DMS 273 (cell line): ENCODE measurements at regions not wholly inside any gene's neighbourhood (a gene's known extent, or its start where the extent isn't known, plus 50 kb on each side); places are given as distances from the start of the nearest gene placed in this dataset.
A peak's percentile ranks its signal among the peaks of the same experiment; 100 is the strongest.

Experiments used
- DNase-seq: peaks from one replicate; lab custom pipeline; 2025; ENCODE audit not compliant: unreplicated experiment; lab: John Stamatoyannopoulos, UW

DNA sequence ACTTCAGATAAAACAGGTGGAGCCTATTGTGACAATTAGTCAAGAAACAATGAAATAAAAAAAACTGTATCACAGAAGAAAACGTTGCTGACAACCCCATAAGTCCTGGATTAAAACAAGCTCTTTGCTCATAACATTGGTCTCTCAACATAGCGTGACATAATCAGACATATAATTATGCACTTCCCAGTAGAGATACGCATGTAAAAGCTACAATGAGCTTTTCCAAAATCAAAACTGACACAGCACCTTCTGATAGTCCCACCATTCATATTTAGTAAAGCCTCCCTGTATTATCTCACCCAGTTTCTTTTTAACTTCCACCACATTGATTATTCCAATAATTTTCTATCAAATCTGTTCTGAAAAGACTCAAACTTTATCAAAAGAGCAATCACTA lies 372.1 kb upstream of the SMIM31 start:
- DNase-seq = no peak

- no peak for DNase-seq
These were observed 370.9 kb upstream of the SMIM31 start for GRCh38 chr4:164383058-164383357.

- peak; percentile 57 for DNase-seq
These were observed 370.3 kb upstream of the SMIM31 start for GRCh38 chr4:164383358-164384220.

- no peak for DNase-seq
These were observed 369.5 kb upstream of the SMIM31 start for GRCh38 chr4:164384416-164384815.

DNA sequence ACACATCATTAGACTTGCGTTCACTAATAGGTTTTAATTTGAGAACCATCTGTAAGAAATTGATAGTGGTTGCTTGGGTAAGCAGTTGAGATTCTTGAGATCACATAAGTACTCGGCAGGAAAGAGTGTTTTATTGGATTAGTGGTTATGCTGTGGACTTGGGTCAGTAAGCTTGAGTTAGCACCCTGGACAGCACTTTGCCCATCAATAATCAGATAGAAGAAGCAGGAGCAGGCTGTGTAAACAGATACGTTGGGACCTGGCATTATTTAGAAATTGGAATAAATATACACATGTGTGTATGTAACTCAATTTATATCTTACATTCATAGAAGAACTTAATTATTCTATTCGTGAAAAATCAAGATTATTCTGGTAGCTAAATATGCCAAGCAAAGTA lies 357.5 kb upstream of the SMIM31 start:
- DNase-seq = no peak

GRCh38 chr4:164402554-164402953 lies 351.4 kb upstream of the SMIM31 start:
- DNase-seq = no peak

DNA sequence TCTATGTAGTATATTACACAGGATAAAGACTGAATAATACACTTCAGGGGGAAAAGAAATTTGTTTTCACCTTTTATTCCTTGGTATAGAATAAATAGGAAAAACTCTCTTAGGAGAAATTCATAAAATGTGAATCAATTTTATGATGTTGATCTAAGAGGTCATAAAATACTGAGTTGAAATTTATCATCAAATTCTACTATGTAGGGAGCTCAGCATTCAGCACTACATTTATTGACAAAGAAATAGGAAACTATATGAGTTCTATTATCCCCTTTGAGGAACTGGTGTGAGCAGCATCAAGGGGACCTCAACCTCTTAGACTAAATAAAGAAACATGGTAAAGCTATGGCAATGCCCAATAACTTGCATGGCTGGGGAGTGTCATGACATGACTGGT lies 348.2 kb upstream of the SMIM31 start:
- no peak for DNase-seq

- no peak for DNase-seq
These were observed 345.1 kb upstream of the SMIM31 start for GRCh38 chr4:164408831-164409230.

DNA sequence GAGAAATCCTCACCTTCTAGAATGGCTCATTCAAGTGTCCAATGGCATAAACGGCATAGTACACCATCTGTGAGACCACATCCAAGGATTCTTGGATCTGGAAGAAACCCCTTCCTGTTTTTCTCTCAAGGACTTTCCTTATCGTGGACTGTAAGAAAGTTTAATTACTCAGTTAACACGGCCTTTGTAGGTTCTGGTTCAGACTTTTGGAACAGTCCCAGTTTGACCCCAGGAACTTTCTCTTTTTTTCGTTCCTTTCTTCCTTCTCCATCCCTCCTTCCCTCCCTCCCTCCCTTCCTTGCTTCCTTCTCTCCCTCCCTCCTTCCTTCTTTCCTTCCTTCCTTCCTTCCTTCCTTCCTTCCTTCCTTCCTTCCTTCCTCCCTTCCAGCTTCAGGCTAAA lies 343.5 kb upstream of the SMIM31 start:
- no peak for DNase-seq

DNA sequence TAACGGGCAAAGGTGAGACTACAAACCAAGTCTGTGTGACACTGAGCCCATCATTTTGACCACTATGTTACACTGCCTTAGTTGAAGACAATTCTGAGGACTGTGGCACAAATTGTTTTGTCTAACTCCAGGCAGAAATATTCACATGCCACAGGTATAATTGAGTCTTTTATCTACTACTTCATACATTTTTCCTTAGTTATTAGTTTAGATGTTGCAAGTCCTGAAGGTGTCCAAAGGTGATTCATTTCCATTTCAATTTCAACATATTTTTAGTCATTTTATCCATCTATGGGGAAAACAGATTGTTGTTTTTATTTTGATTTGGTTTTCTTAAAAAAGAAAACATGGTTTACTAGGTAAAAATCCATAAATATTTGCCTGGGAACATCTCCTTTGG lies 341.7 kb upstream of the SMIM31 start:
- DNase-seq = no peak

DNA sequence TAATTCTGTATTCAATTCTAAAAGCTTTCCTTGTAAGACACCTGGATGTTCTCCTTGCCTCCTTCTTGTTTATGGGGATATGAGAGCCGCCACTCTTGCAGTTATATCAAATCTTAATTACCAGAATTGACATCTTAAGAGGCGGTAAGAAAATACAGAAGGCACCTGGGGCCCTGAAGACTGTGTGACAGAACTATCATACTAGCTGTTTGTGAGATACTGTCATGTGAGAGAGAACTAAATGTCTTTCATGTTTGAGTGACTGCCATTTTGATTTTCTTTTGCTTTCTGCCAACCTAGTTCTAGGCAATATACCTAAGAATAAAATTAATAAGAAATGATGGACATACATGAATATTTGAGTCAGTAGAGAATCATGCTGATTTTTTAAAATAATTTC lies 340.2 kb upstream of the SMIM31 start:
- no peak for DNase-seq

DNA sequence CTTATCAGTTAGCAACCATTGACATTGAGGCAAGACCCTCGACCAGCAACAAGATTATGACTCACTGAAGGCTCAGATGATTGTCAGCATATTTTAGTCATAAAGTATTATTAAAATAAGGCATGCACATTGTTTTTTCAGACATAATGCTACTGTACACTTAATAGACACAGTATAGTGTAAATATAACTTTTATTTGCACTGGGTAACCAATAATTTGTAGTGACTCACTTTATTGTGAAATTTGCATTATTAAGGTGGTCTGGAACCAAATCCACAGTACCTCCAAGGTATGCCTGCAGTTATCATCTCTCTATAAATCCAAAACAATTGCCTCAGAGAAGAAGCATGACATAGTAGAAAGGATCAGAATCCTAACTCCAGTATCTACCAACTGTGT lies 330.1 kb upstream of the SMIM31 start:
- DNase-seq = no peak

DNA sequence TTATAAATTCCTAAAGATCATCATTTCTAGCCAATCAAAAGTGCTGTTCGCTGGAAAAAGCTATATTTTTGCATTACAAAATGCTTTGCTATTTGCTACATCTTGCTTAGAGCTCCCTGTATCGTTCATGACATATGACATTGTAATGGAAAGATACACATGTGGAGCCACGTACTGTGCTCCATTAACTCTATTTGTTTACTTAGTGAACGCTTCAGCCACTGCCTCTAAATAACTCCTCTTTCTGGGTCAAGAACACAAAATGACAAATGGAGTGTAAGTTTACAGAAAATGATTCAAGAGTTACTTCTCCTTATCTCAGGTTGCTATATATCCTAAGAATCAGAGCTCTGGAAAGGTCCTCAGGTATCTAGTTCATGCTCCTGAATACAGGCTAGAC lies 329.1 kb upstream of the SMIM31 start:
- no peak for DNase-seq

DNA sequence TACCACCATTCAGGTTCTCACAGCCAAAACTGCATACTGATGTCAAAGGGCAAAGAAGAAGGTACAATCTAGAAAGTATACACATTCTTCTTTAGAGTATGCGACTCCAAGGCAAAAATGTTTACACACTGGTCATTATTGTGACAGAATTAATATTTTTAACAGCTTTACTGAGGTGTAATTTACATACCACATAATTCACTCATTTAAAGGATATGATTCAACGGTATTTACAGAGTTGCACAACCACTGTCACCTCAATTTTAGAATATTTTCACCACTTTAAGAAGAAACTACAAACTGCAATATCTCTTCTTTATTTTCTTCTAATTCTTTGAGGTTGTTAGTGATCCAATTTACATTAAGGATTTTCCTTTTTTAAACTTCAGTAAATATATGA lies 325.4 kb upstream of the SMIM31 start:
- no peak for DNase-seq

DNA sequence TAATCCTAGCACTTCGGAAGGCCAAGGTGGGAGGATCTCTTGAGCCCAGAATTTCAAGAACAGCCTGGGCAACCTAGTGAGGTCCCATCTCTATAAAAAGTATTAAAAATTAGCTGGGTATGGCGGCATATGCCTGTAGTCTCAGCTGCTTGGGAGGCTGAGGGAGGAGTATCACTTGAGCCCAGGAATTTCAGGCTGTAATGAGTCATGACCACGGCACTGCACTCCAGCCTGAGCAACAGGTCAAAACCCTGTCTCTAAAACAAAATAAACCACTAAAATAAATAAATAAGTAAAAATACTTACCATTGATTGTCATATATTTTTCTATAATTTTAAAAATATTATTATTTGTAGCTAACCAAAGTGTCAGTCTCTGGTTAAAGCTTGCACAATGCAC lies 315.6 kb upstream of the SMIM31 start:
- no peak for DNase-seq

GRCh38 chr4:164439037-164439436 lies 314.9 kb upstream of the SMIM31 start:
- no peak for DNase-seq

DNA sequence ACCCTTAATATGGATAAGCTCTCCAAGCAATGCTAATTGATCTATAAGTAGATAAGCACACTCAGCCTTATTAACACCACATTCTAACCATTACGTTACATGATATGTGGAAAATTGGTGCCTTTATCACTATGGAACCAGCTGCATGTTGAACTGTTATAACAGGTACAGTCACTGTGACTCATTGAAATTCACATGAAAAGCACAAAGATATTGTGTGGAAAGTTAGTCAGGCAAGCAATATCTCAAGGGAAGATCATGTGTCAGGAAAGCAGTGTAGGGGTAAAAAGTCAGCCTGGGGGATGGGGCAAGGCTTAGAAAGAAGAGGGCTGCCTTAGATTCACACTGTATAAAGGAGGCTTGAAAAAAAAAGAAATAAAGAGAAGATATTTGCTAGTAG lies 313.7 kb upstream of the SMIM31 start:
- no peak for DNase-seq

- no peak for DNase-seq
These were observed 312.8 kb upstream of the SMIM31 start for GRCh38 chr4:164441109-164441508.

DNA sequence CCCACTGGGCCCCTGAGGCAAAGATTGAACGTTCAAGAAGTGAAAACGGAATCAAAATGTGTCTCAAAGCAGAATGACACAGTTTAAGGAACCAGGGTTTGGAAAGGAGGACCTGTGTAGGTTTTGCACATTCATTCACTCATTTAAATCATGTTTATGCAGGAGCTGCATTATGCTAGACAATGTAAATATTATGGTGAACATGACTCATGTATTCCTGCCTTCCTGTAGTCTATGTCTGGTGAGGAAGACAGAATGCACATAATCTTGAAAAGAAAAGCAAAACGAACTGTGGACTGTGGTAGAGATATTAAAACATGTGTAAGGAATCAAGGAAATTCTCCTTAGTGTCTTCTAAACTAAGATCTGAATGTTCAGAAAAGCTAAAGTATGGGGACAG lies 311.8 kb upstream of the SMIM31 start:
- DNase-seq = no peak

GRCh38 chr4:164446516-164446915 lies 307.4 kb upstream of the SMIM31 start:
- DNase-seq = no peak

DNA sequence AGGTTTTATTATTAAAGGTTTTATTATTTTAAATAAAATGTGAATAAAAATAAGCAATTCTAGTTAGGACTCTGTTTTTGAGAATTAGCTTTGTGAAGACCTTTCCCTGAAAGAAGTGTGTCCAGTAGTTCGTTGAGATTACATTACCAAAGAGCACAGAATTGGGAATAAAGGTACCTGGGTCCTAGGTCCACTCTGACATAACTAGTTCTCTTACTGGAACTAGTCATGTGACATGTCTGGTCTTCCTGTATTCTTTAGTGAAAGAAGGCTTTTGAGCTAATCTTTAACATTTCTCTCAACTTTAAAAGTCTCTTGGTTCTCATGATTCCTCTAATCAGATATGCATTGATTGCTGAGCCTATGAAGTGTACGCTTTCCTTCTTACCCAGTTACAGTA lies 292.0 kb upstream of the SMIM31 start:
- DNase-seq = no peak

DNA sequence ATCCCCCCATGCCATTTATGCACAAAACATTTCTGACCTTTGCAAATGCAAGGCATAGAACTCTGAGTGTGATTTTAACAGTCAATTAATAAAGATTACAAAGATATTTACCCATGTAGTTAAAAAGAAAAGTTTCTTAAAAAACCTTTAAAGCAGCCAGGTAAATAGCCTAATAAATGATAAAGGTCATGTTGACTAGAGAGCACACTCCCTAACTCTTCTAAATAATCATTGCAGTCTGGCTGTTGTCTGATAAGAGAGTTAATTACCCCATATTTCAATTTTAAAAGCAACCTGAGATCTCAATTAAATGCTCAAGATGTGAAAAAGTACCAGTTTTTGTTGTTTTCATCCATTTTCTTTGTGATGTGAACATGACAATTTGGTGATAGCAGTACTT lies 291.5 kb upstream of the SMIM31 start:
- no peak for DNase-seq

GRCh38 chr4:164464313-164464712 lies 289.6 kb upstream of the SMIM31 start:
- no peak for DNase-seq
